Esophagus squamous epithelium (tissue), 4 donors: ENCODE measurements at regions not wholly inside any gene's neighbourhood (a gene's known extent, or its start where the extent isn't known, plus 50 kb on each side); places are given as distances from the start of the nearest gene placed in this dataset.

Source experiments
- CTCF ChIP-seq, 6 experiments: fragments of 450-650 bp in 4 of 6; fragments of 200-600 bp in 2 of 6; sonication (generic) in 2 of 6; IDR thresholded peaks; one replicate each; pipeline ENCODE4 v1.5.1; 2016 to 2019; ENCODE audit warnings: antibody characterized with exemption in 6 of 6, mild to moderate bottlenecking in 4 of 6, moderate library complexity in 4 of 6
- POLR2A ChIP-seq, 4 donors: fragments of 450-650 bp; IDR thresholded peaks; one replicate each; pipeline ENCODE4 v1.6.1; 2017; ENCODE audit warnings: antibody characterized with exemption in 4 of 4, mild to moderate bottlenecking in 4 of 4, moderate library complexity in 3 of 4

GRCh38 chr15:97077975-97078374 is 747.5 kb downstream of the NR2F2 start:
- TF ChIP-seq CTCF (IDR thresholded peaks at IDR 0.05) (no peak), POLR2A (IDR thresholded peaks at IDR 0.05) (no peak)
